Tibial artery (tissue), 4 donors: ENCODE measurements at regions not wholly inside any gene's neighbourhood (a gene's known extent, or its start where the extent isn't known, plus 50 kb on each side); places are given as distances from the start of the nearest gene placed in this dataset.

Experiments used
- DNase-seq, 2 donors: peaks; one replicate each; pipeline ENCODE4 v3.0.0-alpha.2; 2019
- H3K27ac ChIP-seq, 2 donors: fragments of 200-600 bp; sonication (generic) in 1 of 2; 1 replicate in 1 of 2; 2 replicates in 1 of 2; pipeline ENCODE4 v1.5.1; 2018 to 2019; ENCODE audit warnings: mild to moderate bottlenecking in 1 of 2
- H3K27me3 ChIP-seq, 2 donors: fragments of 200-600 bp; sonication (generic) in 1 of 2; one replicate each; pipeline versions ENCODE4 v1.5.1 to v1.6.0; 2016 to 2019
- H3K36me3 ChIP-seq, 3 donors: fragments of 200-600 bp; sonication (generic) in 2 of 3; one replicate each; pipeline ENCODE4 v1.5.1; 2016 to 2019; ENCODE audit warnings: mild to moderate bottlenecking in 2 of 3
- H3K4me1 ChIP-seq, 4 donors: fragments of 200-600 bp; sonication (generic) in 2 of 4; 1 replicate in 3 of 4; 2 replicates in 1 of 4; pipeline ENCODE4 v1.5.1; 2016 to 2019
- H3K4me3 ChIP-seq, 2 donors: fragments of 200-600 bp; sonication (generic) in 1 of 2; 1 replicate in 1 of 2; 2 replicates in 1 of 2; pipeline ENCODE4 v1.5.1; 2018 to 2019; ENCODE audit warnings: mild to moderate bottlenecking in 2 of 2
- H3K9me3 ChIP-seq, 3 donors: fragments of 200-600 bp; sonication (generic) in 1 of 3; one replicate each; pipeline ENCODE4 v1.5.1; 2016 to 2019
- CTCF ChIP-seq, 2 experiments: fragments of 200-600 bp in 1 of 2; fragments of 450-650 bp in 1 of 2; IDR thresholded peaks; one replicate each; pipeline ENCODE4 v1.5.1; 2017 to 2019; ENCODE audit warnings: antibody characterized with exemption in 2 of 2, mild to moderate bottlenecking in 1 of 2, moderate library complexity in 1 of 2
- intact Hi-C: fragments of 100-400 bp; cut with DNase I; formaldehyde crosslinking; loops from one replicate; pipeline ENCODE4 v1.15.0; 2023; ENCODE audit warnings: low total_unique reads

GRCh38 chr14:47899685-47900084 is 224.3 kb upstream of the MDGA2 start:
- no peak for DNase-seq

GRCh38 chr14:47874350-47874749 is 198.9 kb upstream of the MDGA2 start:
- Histone ChIP-seq H3K36me3 (no peaks in the 10 kb centered on the region), H3K27me3 (no peaks in the 10 kb centered on the region), H3K27ac (no peak overlapping the region), H3K9me3 (no peaks in the 10 kb centered on the region), H3K4me1 (no peaks in the 10 kb centered on the region), H3K4me3 (no peak overlapping the region)
- no peak for DNase-seq
- no peak for TF ChIP-seq CTCF (IDR thresholded peaks at IDR 0.05)
- intact Hi-C loops: no loop called here

More at GRCh38 chr14:47899685-47900084, 224.3 kb upstream of the MDGA2 start:
- TF ChIP-seq CTCF (IDR thresholded peaks at IDR 0.05): no peak
- Histone ChIP-seq H3K27ac (no peak overlapping the region), H3K4me1 (no peaks in the 10 kb centered on the region), H3K9me3 (no peaks in the 10 kb centered on the region), H3K27me3 (no peaks in the 10 kb centered on the region), H3K4me3 (no peak overlapping the region), H3K36me3 (no peaks in the 10 kb centered on the region)
- intact Hi-C loops: no loop called here

DNA sequence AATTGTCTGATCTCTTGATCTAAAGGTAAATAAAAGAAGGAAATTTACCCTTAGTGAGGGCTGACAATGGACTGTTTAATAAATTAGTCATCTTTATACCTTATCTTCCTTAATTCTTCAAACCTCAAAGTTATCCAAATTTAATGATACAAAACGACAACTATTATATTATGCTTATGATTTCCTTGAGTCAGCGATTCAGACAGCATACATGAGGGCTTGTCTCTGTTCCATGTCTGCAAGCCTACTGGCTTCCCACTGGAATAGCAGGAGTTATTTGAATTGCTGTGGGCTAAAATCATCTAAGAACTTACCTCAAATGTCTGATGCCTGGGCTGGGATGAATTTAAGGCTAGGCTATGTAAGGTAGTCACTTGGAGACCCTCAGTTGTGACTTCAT is 197.2 kb upstream of the MDGA2 start:
- H3K9me3 ChIP-seq: no peaks in the 10 kb centered on the region
- no peaks in the 10 kb centered on the region for H3K36me3 ChIP-seq
- H3K27ac ChIP-seq: no peak overlapping the region
- DNase-seq: no peak
- H3K4me1 ChIP-seq: no peaks in the 10 kb centered on the region
- H3K4me3 ChIP-seq: no peak overlapping the region
- no peak for TF ChIP-seq CTCF (IDR thresholded peaks at IDR 0.05)
- intact Hi-C loops: no loop called here
- no peaks in the 10 kb centered on the region for H3K27me3 ChIP-seq

DNA sequence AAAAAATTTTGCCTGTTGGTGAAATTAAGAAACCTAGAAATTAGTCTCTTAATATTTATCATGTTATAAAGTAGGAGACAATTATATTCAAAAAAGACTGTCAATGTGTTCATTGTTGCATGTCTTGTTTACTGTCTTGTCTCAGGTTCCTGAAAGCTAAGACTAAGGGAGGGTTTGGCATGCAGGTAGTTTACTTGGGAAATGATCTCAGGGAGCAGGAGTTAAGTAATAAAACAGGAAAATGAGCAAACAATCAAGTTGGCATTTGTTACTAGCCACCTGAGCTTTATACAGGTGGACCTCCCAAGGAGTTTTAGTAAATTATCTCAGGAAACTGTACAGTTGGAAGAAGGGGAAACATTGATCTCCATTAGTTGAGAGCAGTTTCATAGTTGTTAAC is 188.0 kb upstream of the MDGA2 start:
- Histone ChIP-seq H3K4me3 (no peak overlapping the region), H3K9me3 (no peaks in the 10 kb centered on the region), H3K27me3 (no peaks in the 10 kb centered on the region), H3K4me1 (no peaks in the 10 kb centered on the region), H3K27ac (no peak overlapping the region), H3K36me3 (no peaks in the 10 kb centered on the region)
- TF ChIP-seq CTCF (IDR thresholded peaks at IDR 0.05): no peak
- intact Hi-C loops: no loop called here
- no peak for DNase-seq

GRCh38 chr14:47857646-47858045 is 182.2 kb upstream of the MDGA2 start:
- intact Hi-C loops: no loop called here
- Histone ChIP-seq H3K4me1 (no peaks in the 10 kb centered on the region), H3K27ac (no peak overlapping the region), H3K36me3 (no peaks in the 10 kb centered on the region), H3K4me3 (no peak overlapping the region), H3K27me3 (no peaks in the 10 kb centered on the region), H3K9me3 (no peaks in the 10 kb centered on the region)
- TF ChIP-seq CTCF (IDR thresholded peaks at IDR 0.05): no peak
- DNase-seq: no peak

DNA sequence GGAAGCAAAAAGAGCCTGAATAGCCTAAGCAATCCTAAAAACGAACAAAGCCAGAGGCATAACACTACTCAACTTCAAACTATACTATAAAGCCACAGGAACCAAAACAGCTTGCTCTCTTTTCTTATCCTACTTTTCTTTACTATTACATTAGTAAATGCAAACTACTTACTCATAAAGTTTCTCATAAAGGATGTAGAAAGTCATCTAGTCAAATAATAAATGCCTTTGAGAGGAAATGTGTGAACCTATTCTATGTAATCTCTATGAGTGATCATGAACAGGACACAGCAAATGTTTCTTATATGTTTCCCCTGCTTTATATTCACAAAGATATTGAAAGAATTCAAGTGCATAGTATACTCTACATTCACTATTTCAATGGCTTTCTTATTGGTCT is 176.9 kb upstream of the MDGA2 start:
- intact Hi-C loops: no loop called here
- Histone ChIP-seq H3K9me3 (no peaks in the 10 kb centered on the region), H3K4me1 (no peaks in the 10 kb centered on the region), H3K27ac (no peak overlapping the region), H3K27me3 (no peaks in the 10 kb centered on the region), H3K36me3 (no peaks in the 10 kb centered on the region), H3K4me3 (no peak overlapping the region)
- no peak for DNase-seq
- no peak for TF ChIP-seq CTCF (IDR thresholded peaks at IDR 0.05)
